ACHN (cell line): ENCODE measurements at regions not wholly inside any gene's neighbourhood (a gene's known extent, or its start where the extent isn't known, plus 50 kb on each side); places are given as distances from the start of the nearest gene placed in this dataset.

Source experiments
- DNase-seq: peaks from one replicate; pipeline ENCODE4 v3.0.0-alpha.2; 2015
- in situ Hi-C: cut with HindIII; loops from 2 replicates; pipeline ENCODE4 v1.10.0; 2017; ENCODE audit warnings: low sequenced_read_pairs, low pct_ligation_motif_present, low pct_unique_long_range_greater_than_20kb

DNA sequence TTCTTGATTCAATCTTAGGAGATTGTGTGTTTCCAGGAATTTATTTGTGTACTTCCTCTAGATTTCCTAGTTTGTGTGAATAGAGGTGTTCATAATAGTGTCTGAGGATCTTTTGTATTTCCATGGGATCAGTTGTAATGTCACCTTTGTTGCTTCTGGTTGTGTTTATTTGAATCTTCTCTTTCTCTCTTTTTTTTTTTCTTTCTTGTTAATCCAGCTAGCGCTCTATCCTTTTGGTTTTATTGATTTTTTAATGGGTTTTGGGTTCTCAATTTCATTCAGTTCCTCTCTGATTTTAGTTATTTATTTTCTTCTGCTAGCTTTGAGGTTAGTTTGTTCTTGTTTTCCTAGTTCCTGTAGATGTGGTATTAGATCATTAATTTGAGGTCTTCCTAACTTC lies 242.5 kb downstream of the SEC23A start:
- no peak for DNase-seq
- in situ Hi-C loops: no loop called here

DNA sequence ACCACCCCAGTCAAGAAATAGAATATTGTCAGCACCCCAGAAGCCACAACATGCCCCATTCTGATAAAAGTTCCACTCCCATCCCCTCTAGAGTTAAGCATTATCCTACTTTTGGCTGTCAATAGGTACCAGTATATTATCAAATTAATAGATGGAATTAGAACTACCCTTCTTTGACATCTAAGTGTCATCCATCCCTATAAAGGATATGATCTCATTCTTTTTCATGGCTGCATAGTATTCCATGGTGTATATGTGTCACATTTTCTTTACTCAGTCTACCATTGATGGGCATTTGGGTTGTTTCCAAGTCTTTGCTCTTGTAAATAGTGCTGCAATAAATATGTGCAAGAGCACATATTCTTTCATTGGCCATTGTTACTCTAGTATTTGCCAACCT lies 246.2 kb downstream of the SEC23A start:
- in situ Hi-C loops: no loop called here
- DNase-seq: no peak

DNA sequence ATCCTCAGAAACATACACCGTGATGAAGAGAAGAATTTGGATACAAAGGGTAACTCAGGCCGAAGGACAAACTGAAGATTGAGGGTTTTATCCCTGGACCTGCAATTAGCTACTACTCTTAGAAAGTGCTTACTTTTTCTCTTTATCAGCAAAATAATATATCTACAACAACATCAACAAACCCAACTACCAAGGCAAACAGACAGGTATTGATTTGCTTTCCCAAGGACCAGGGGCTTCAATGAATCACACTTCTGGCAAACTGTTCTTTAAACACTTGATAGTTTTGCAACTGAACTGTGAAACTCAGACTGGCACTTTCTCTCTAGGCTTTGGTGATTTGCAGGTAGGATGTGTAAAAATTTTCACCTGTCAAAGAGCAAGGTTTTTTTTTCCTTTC lies 247.5 kb downstream of the SEC23A start:
- no peak for DNase-seq
- in situ Hi-C loops: no loop called here

DNA sequence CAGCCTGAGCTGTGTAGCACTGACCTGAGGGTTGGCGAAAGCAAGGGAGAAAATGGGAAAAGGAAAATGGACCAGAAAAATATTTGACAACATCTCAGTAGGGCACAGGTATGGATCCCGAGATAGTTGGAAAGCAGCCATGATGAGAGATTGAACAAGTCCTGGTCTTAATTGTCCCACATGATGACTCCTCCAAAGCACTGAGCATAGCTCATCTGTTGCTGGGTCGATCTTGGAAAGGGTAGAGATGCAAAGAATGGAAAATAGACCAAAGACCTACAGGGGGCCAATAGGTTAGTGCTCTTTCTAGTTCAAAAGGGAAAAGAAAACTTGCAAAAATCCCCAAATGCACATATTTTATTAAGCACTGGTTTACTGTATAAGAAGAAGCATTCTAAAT lies 251.9 kb downstream of the SEC23A start:
- in situ Hi-C loops: no loop called here
- DNase-seq: no peak

DNA sequence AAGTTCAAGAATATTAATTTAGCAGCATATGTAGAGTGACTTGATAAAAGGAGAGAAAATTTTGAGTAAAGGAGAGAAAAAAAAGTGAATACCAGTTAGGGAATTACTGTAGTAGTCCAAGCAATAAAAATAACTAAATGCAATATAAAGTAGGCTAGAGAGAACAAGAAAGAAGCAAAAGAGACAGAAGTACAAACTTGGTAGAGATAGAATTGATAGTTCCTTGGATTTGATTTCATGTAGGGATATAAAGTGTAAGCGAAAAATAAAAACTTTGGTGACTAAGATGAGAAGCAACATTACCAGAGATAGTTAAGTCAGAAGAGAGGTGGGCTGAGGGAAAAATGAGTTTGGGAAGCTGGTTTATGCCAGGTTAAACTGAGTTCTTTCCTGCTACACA lies 252.4 kb downstream of the SEC23A start:
- DNase-seq: no peak
- in situ Hi-C loops: no loop called here

DNA sequence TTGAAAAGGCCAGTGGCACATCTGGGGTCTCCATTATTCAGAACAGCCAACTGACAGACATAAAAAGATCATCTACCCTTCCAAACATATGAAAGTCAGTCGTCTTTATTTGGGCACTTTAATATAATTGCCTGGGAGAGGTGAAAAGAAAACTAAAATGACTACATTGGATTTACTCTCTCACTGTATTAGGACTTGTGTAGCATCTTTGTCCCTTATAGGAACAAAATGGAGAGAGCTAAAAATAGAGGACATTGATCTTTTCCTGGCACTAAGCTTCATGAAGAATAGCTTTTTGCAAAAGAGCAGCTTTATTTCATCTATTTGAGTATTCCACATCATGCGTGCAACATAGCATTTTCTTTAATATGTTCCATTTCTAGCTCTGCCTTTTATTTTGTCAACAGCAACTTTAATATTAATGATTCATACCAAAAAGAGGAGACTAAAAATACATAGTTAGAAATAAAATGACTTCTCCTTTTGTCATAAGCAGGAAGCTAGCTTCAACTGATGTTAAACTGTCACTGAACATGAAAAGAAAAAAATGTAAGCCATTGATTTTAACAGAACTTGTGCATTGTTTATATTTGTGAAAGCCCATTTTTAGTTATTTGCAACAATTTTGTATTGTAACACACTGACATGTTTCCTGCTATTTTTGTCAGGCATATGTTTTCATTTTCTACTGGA lies 254.6 kb downstream of the SEC23A start:
- in situ Hi-C loops: no loop called here
- DNase-seq: no peak

DNA sequence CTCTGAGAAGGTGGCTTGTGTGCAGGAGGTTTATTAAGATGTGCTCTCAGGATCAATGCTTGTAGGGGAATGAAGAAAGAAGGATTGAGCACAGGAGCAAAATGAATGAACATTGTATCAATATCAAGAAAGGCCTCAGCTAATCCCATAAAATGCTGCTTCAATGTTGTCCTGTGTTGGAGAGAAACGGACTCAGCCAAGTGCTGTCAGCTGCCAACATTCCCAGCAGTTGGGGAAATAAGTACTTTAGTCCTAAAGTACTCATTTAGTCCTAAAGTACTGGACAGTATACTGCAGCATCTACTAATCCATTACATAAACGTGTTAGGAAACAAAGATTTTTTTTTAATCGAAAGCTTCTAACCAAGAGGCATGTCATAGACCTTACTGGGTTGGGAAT lies 255.9 kb downstream of the SEC23A start:
- in situ Hi-C loops: no loop called here
- DNase-seq: no peak

DNA sequence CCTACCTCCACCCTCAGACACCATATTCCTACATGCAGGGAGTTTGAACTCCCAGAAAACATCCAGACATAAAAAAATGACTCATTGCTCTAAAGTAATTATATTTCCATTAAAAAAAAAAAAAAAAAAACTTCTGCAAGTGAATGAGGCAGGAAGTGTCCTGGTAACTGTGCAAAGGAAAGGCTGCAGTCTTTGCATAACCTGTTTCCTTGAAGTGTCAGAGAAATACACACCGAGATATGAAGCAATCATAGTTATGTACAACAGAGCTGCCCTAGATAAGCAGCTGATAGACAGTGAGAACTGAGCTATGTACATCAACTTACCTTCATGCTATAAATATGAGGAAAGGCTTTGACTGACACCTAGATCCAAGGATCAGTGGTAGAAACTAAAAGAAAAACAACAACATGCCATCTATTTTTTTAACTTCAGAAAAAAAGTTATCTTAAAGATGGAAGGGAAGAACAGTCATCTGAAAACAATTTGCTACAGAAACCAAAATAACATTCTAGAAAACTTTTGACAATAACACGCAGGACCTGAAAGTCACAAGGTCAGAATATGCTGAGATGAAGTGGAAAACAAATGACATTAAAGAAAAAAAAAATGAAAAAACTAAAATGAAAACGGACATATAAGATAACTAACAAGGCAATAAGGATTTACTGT lies 263.2 kb downstream of the SEC23A start:
- in situ Hi-C loops: no loop called here
- no peak for DNase-seq

DNA sequence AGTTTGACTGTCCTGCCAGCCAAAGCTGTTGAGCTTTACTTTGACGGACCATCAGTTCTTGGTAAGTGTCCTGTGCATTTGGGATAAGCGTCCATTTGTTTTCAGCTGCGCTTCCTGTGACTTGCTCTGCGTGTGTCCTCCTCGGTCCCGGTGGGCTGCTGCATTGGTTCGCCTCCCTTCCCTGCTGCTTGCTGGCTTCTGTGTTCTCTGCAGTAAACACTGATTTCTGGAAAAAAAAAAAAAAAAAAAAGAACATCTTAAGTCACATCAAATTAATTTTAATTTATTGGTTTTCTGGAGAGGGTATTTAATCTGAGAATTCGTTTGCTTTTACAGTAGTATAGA lies 264.1 kb downstream of the SEC23A start:
- in situ Hi-C loops: no loop called here

DNA sequence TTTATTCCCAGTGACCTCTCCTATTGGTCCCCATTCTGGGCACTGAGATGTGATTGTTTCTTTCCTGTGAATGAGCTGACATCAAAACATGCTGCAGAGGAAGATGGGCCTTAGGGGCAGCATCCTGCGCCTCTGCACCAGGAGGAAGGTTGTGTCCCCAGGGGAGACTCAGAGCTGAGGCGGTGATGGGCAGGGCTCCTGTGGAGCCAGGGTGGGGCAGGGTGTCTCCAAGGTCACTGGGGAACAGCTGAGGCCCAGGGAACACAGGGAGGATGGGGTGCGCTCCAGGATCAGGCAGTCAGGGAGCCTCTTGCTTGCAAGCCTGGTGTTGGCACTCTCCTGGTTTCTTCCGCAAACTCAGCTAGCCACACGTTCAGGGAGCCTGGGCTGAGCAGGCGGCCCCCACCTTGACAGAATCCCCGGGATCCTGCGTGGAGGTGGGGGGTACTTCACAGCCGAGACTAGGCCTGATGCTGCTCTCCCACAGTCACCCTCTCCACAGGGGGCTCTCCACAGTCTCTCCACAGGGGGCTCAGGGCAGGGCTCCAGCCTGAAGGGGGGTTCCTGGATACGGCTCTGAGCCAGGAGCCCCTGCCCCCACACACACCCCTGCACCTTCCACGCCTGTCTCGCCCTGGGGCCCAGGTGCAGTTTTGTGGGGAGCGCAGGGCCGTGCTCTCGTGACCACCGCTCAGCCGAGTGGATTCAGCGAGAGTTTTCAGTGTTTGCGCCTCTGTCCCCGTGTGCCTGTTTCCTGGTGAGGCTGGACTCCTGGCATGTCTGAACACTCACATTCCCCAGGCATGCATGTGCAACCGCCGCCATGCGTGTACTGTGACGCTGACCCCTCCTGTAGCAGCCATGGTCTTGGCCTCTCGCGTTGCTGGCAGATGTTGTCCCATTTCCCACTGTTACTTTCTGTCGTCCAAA lies 264.7 kb downstream of the SEC23A start:
- in situ Hi-C loops: no loop called here
- DNase-seq: no peak

More for the DNA sequence above, 264.1 kb downstream of the SEC23A start:
- no peak for DNase-seq

DNA sequence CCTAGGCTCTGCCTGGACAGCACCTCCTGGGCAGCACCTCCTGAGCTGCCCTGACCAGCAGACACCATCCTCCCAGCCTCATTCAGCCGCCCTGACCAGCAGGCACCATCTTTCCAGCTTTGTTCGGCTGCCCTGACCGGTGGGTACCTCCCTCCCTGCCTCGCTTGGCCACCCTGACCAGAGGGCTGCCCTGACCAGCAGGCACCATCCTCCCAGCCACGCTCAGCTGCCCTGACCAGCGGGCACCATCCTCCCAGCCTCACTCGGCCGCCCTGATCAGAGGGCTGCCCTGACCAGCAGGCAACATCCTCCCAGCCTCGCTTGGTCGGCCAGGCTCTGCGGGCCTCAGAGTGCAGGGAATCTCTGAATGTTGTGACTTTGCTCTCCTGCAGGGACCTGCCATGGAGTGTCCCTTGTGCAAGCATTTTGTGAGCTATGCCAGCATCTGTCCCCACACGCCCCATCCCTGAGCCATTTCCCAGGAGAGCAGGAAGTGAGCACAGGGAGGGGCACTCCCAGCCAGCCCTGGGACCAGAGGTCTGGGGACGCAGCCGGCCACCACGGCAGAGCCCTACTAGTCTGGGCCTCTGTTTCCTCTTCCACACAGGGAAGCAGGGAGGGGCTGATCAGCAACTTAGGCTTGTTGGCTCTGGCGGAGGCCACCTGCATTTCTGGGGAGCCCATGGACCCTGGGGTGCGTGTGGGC lies 265.5 kb downstream of the SEC23A start:
- no peak for DNase-seq
- in situ Hi-C loops: no loop called here

DNA sequence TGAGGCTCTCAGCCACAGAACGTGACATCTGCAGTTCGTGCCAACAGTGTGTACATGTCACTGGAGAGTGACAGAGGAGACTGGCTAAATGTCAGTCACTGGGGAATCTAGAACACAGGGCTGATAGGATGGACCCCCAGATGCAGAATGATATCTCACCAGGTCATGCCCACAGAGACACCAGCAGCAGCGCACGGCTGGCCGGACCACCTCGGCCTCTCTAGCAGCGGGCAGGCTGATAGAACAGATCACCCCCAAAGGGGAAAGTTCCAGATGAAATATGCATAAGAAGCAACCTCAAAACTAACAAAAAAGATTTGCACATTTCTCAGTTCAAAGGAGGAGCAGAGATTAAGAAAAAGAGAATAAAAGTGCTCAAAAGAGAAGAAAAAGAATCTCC lies 266.5 kb downstream of the SEC23A start:
- no peak for DNase-seq
- in situ Hi-C loops: no loop called here

DNA sequence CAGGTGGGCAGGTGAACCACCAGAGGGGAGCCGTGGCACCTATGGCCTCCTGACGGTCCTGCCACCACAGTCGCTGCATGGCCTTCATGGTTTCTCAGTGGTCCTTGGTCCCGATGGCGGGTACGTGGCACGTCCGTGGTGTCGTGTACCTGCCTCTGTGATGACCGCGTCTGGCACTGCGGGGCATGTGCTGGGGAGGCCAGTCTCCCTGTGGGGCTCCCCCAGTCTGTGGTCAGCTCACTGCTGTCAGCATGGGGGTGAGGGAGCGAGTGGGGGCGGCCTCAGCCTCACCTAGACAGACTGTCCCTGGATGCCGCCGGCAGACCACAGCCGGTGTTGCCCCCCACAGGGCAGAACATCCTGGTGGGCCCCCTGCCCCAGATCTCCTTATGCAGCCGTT lies 267.2 kb downstream of the SEC23A start:
- in situ Hi-C loops: no loop called here
- DNase-seq: no peak

DNA sequence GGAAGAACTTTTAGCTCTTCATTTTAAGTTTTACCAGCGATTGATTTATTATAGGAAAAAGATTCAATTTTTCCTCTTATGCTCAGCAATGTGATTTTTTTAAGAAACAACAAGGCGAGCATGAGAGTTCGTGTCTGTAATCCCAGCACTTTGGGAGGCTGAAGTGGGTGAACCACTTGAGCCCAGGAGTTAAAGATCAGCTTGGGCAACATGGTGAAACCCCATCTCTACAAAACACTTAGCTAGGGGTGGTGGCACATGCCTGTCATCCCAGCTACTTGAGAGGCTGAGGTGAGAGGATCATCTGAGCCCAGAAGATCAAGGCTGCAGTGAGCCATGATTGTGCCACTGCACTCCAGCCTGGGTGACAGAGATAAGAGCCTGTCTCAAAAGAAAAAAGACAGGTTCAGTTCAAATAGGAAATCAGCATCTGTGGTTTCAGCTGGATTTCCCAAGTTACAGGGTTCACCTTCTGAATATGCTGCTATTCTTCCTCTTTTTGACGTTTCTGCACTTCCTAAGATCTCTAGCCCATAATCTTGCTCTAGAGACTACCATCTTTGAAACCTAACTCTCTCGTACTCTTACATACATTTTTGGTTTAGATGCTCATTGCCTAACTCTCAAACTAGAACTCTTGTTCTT lies 274.7 kb downstream of the SEC23A start:
- DNase-seq: no peak
- in situ Hi-C loops: no loop called here

DNA sequence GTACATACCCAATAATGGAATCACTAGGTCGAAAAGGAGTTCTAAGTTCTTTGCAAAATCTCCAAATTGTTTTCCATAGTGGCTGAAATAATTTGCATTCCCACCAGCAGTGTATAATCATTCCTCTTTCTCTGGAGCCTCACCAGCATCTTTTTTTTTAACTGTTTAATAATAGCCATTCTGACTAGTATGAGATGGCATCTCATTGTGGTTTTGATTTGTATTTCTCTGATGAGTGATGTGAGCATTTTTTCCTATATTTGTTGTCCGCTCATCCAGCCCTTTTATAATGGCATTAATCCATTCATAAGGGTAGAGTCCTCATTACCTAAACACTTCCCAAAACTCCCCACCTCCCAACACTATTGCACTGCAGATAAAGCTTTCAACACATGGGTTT lies 278.3 kb downstream of the SEC23A start:
- in situ Hi-C loops: no loop called here
- no peak for DNase-seq

DNA sequence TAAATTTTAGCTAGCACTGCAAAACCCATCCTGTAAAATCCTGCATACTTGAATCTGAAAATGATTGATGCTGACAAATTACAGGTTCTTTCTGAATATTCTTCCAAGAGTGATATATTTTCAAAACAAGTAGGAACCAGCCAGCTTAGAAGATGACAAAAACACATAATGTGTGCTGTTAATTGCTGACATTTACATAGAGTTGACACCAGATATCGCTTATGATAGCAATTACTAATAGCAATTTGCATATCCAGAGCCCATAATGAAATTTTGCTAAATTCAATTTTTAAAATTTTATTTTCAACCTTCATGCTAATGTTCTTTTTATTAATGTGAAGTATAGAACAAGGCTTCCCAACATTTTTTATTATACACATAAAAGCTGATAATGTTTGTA lies 284.5 kb downstream of the SEC23A start:
- no peak for DNase-seq

DNA sequence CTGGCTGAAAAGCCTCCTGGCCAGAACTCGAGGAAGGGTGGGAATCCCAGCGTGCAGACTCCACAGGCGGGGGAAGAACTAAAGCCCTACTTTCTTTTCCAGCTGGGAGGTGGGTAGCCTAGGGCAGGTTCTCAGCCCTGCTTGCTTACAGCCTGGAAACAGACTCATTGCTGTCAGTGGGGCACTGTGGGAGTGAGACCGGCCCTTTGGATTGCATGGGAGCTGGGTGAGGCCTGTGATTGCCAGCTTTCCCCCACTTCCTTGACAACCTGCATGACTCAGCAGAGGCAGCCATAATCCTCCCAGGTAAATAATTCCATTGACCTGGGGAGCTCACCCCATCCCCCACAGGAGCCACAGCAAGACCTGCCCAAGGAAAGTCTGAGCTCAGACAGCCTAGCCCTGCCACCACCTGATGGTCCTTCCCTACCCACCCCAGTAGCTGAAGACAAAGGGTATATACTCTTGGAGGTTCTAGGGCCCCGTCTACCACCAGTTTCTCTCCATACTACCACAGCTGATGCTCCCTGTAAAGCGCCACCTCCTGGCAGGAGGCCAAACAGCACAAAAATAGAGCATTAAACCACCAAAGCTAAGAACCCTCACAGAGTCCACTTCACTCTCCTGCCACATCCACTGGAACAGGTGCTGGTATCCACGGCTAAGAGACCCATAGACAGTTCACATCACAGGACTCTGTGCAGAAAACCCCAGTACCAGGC lies 294.1 kb downstream of the SEC23A start:
- in situ Hi-C loops: no loop called here
- DNase-seq: no peak

More for the DNA sequence above, 284.5 kb downstream of the SEC23A start:
- in situ Hi-C loops: no loop called here

DNA sequence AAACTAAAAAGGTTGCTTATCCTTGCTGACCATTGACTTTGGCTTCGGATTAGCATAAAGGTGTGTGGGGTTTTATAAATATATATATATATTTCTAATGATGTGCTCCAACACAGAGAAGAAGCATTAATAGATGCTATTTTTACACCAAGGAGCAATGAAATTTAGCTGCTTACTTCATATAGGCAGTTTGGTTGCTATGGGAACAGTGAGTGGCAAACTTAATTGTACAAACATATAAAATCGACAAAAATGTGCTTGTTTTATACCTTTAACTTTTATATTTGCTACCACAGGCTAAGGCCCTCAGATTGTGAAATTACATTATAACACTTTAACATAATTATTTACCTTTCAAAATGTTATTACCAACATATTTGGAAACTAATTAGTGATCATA lies 303.4 kb downstream of the SEC23A start:
- in situ Hi-C loops: no loop called here
- DNase-seq: no peak
